Activated CD4-positive, CD25-positive, alpha-beta regulatory T cell treated with anti-CD3 and anti-CD28 coated beads, Interleukin-2, amount 50 U/mL, for 16 hours (primary cell): ENCODE measurements at regions not wholly inside any gene's neighbourhood (a gene's known extent, or its start where the extent isn't known, plus 50 kb on each side); places are given as distances from the start of the nearest gene placed in this dataset.
"Not testable (repeated sequence)": the region's sequence is repeated elsewhere in the genome, so short reads cannot be mapped to it uniquely, and the experiment has no call there.

ENCODE experiments used
- DNase-seq: peaks from one replicate; pipeline ENCODE4 v3.0.0-alpha.2; 2020; ENCODE audit warnings: low read depth, low spot score

- DNase-seq = no peak
Measured at GRCh38 chr16:5234295-5235050, 136.9 kb upstream of the EEF2KMT start.

GRCh38 chr16:5231246-5231759, 133.7 kb upstream of the EEF2KMT start:
- DNase-seq = no peak

- DNase-seq = no peak
Measured at GRCh38 chr16:5228369-5228768, 130.8 kb upstream of the EEF2KMT start.

- no peak for DNase-seq
Measured at GRCh38 chr16:5225931-5226655, 128.5 kb upstream of the EEF2KMT start.

GRCh38 chr16:5222761-5223160, 125.2 kb upstream of the EEF2KMT start:
- no peak for DNase-seq

- not testable (repeated sequence) for DNase-seq
Measured at GRCh38 chr16:5221831-5222230, 124.2 kb upstream of the EEF2KMT start.

GRCh38 chr16:5220705-5221104, 123.1 kb upstream of the EEF2KMT start:
- no peak for DNase-seq

- DNase-seq = no peak
Measured at GRCh38 chr16:5216441-5217080, 119.0 kb upstream of the EEF2KMT start.

- no peak for DNase-seq
Measured at GRCh38 chr16:5215901-5216300, 118.3 kb upstream of the EEF2KMT start.

- no peak for DNase-seq
Measured at GRCh38 chr16:5214466-5214865, 116.9 kb upstream of the EEF2KMT start.

GRCh38 chr16:5212501-5212900, 114.9 kb upstream of the EEF2KMT start:
- not testable (repeated sequence) for DNase-seq

GRCh38 chr16:5207862-5208498, 110.4 kb upstream of the EEF2KMT start:
- DNase-seq = not testable (repeated sequence)

GRCh38 chr16:5207001-5207523, 109.5 kb upstream of the EEF2KMT start:
- DNase-seq = no peak

- no peak for DNase-seq
Measured at GRCh38 chr16:5206331-5206990, 108.9 kb upstream of the EEF2KMT start.

GRCh38 chr16:5205361-5206040, 107.9 kb upstream of the EEF2KMT start:
- no peak for DNase-seq

- not testable (repeated sequence) for DNase-seq
Measured at GRCh38 chr16:5203675-5204074, 106.1 kb upstream of the EEF2KMT start.

- no peak for DNase-seq
Measured at GRCh38 chr16:5200123-5200522, 102.5 kb upstream of the EEF2KMT start.

- no peak for DNase-seq
Measured at GRCh38 chr16:5196204-5196603, 98.6 kb upstream of the EEF2KMT start.

- DNase-seq = no peak
Measured at GRCh38 chr16:5193861-5194260, 96.3 kb upstream of the EEF2KMT start.

- no peak for DNase-seq
Measured at GRCh38 chr16:5188989-5189352, 91.4 kb upstream of the EEF2KMT start.
